OCI-LY1 (cell line): ENCODE measurements at regions not wholly inside any gene's neighbourhood (a gene's known extent, or its start where the extent isn't known, plus 50 kb on each side); places are given as distances from the start of the nearest gene placed in this dataset.

ENCODE experiments used
- EZH2 ChIP-seq: fragments of 200-600 bp; sonication (generic), shearing (Covaris generic); IDR thresholded peaks from 2 replicates; pipeline ENCODE4 v1.8.0; 2017; ENCODE audit warnings: borderline replicate concordance, mixed run types, mild to moderate bottlenecking, antibody characterized with exemption, low read length, moderate library complexity, mixed read lengths
- TF ChIP-seq, protein P1 (sequence below): fragments of 200-600 bp; sonication (generic), shearing (Covaris generic); IDR thresholded peaks from 2 replicates; pipeline ENCODE4 v1.5.1; 2017; ENCODE audit warnings: mild to moderate bottlenecking, antibody characterized with exemption, low read length, moderate library complexity, mixed read lengths

DNA sequence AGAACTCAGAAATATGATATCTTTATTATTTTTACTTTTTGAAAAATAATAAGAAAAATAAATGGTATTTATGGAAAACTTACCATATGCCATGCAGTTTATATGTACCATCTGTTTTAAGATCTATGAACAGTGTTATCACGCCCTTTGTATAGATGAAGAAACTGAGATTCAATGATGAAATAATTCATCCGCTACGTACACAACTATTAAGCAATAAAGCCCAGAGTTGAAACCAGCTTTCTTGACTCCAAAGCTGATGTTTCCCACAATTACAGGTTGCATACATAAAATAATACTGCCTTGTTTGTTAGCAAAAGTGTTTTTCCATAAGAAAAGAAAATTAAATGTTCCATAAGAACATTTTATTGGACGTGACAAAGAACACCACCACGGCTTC is 67.2 kb upstream of the BCL6 start:
- TF ChIP-seq, protein P1, sequence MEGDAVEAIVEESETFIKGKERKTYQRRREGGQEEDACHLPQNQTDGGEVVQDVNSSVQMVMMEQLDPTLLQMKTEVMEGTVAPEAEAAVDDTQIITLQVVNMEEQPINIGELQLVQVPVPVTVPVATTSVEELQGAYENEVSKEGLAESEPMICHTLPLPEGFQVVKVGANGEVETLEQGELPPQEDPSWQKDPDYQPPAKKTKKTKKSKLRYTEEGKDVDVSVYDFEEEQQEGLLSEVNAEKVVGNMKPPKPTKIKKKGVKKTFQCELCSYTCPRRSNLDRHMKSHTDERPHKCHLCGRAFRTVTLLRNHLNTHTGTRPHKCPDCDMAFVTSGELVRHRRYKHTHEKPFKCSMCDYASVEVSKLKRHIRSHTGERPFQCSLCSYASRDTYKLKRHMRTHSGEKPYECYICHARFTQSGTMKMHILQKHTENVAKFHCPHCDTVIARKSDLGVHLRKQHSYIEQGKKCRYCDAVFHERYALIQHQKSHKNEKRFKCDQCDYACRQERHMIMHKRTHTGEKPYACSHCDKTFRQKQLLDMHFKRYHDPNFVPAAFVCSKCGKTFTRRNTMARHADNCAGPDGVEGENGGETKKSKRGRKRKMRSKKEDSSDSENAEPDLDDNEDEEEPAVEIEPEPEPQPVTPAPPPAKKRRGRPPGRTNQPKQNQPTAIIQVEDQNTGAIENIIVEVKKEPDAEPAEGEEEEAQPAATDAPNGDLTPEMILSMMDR: no peak
- TF ChIP-seq EZH2: no peak
